CD4-positive, alpha-beta T cell treated with Interferon gamma for 1 hour (primary cell): ENCODE measurements at regions not wholly inside any gene's neighbourhood (a gene's known extent, or its start where the extent isn't known, plus 50 kb on each side); places are given as distances from the start of the nearest gene placed in this dataset.
A peak's percentile ranks its signal among the peaks of the same experiment; 100 is the strongest.

Experiments used
- DNase-seq: peaks from one replicate; pipeline ENCODE4 v3.0.0-alpha.2; 2020

DNA sequence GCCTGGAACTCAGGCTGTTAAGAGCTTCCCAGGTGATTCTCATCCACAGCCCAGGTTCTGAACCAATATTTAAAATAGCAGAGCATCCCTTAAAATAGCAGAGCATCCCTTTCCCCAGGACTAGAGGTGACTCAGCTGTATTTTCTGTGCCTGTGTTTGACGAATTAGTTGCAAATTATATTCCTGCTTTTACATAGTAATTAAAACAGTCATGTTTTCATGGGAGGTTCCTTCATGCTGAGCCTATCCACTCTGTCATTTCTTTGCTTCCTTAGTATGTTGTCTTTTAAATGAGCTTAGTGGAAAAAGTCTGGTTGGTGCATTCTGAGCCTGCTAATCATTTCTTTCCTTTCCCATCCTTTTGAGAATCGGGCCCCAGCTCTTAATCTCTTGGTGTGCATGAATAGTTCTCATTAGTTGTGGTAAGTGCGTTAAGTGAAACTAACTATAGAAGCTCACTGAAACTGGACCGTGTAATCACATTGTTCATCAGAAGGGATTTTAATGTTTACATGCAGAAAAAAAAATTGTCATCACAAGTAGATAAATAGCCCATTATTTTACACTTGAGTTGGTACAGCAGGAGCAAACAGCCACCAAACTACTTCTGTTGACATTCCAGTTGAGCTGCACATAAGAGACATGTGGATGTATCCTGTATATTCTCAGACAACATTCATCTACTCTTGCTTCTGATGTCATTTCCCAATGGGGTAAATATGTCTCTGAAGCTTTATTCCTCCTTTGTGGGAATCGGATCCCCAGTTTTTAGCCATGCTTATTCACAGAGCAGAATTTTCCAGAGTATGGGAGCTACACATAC, 596.9 kb upstream of the WWC1 start:
- no peak for DNase-seq

DNA sequence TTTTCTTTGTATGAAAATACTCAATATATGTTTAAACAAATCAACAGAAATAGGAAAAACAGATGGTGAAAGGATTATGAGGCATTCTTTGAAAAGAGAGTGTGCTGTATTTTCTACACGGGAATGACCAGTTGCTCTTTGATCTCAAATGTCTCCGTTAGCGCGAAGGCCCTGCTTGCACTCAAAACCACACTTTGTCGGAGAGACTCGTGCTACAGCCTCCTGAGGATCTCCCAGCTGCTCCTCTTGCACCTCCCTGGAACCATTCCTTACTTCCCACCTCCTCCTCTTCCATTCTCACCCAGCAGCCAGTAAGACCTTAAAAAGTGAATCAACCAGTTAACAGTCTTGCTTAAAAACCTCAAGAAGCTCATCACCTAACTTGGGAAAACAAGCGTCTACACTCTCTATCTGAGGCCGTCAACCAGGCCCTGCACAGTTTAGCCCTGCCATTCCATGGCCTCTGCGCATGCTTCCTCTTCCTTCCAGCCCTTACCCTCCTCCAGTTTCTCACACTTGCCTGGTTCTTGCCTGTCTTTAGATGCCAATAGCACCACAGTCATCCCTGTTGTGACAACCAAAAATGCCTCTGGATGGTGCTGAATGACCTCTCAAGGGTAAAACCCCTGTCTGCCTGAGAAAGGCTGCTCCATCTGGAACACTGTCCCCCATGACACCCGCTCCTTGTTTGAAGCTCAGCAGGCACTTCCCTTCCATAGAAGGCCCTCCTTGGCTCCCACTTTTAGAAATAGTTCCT, 594.7 kb upstream of the WWC1 start:
- DNase-seq, result no peak

DNA sequence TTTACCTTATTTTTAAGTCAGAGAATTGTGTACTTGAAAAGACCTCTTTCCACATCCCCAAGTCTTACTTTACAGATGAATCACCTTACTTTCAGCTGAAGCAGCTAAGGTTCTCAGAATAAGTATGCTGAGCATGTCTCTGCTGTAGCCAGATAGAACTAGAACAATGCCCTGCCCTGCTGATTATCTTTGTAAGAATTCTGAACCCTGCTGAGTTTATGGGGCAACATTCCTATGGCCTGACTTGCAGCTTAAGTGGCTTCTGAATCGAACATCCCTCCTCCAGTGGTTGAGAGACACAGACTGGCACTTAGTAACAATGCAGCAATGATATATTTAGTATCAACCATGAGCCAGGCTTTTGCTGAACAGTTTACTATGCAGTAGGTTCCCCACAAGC, 592.0 kb upstream of the WWC1 start:
- DNase-seq, result no peak

DNA sequence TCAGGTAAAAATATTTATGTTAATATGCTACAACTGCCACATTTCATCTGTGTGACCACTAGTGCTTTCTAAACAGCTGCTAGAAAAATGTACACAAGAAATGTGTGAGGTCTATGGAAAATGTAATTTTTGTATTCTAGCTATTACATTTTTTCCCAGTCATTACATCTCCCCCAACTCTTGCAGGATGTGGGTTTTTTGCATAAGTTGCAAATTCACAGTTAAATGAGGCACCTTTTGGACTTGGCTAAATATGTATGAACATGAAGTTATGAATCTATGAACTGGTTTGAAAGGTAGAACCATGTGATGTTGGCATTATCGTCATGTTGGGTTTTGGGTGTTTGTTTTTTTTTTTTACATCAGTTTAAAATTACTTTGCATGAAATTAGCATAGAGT, 590.4 kb upstream of the WWC1 start:
- DNase-seq, result no peak

DNA sequence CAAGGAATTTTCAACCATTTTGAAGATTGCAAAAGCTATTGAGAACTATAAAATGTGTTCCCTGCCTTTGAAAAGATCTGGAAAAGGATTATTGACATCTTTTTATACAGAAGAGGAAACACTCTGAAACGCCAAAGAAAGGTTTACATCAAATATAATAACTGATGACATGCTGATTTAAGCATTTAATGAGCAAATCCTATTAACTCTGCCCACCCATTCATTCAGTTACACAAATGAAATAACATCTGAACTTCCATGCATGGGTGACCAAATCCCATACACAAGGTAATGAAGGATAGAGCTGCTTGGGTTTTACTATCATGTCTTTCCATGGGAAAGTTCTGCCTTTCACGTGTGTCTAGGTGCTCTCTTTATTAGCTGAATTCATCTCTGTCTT, 589.4 kb upstream of the WWC1 start:
- no peak for DNase-seq

DNA sequence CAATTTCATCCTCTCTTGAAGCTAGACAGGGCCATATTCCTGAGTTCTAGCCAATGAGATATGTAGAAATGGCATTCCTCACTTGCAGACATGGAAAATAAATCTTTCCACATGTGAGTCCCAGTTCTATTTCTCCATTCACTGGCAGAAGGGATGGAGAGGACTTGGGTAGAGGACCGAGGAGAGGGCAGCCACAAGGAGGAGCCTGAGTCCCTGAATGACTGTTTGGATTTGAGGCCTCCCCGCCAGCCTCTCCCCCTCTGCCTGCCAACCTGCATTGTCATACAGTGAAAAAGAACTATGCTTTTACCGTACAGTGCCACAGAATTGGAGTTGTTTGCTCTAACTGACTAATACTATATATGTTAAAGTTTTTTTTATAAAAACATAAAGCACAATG, 583.0 kb upstream of the WWC1 start:
- no peak for DNase-seq

DNA sequence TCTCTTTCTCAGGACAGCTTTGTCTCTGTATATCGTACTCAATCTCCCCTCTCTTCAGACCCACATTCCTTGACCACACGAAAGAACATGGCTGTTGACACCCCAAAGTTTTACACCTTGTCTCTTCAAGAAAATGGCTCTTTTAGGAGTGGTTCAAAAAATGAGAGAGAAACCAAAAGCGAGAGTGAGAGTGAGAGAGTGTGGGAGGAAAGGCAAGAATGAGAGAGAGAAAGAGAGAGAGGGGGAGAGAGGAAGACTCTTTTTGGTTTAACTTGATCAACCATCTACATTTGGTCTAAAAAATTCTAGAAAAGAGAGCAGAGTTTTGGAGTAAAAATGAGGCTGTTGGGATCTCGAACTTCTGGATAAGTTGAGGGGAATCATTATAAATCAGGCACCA, 581.8 kb upstream of the WWC1 start:
- no peak for DNase-seq

DNA sequence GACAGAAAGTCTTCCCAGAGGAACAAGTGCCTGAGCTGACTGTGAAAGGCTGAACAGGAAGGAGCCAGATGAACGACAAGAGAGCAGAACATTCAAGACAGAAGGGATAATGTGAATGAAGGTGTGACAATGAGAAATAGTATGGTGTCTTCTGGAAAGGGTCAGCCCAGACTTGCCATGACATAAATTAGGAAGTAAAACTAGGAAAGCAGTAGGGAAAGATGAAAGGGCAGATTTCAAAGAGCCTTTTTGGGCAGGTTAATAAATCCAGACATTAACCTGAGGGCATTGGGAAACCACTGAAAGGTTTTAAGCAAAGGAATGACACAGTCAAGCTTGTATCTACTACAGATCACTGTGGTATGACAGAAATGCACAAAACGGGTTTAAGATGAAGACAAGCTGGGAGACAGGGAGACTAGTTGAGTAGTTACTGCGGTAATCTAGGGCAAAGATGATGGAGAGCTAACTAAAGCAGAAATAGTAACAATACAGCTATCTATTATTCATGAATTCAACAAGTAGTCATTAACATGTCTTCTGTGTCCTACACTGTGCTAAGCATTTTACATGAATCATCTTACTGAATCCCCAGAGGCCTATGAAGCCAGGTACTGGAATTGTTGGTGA, 580.9 kb upstream of the WWC1 start:
- no peak for DNase-seq

DNA sequence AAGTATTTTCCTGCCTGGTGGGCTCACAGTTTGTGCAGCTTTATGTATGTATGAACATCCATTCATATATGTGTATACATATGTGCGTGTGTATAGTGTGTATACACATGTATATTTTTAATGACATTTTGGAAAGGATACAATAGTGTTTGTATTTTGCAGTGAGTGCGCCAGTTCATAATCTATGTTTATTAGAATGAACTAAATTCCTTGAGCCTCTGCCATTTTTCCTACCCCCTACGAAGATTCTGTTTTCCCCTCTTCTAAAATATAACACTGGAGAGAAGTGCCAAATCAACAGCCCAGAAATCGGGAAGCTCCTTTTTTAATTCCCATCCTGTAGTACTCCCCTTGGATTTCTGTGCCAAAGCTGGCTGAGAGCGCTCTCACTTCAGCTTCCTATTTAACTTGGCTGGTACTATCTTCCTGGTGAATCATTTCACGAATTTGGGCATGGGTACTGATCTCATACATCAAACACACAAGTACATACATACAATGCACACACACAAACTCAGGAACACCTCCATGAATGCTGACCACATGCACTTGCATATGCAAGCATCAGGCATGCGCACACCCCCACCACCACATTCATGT, 578.4 kb upstream of the WWC1 start:
- DNase-seq, result no peak

DNA sequence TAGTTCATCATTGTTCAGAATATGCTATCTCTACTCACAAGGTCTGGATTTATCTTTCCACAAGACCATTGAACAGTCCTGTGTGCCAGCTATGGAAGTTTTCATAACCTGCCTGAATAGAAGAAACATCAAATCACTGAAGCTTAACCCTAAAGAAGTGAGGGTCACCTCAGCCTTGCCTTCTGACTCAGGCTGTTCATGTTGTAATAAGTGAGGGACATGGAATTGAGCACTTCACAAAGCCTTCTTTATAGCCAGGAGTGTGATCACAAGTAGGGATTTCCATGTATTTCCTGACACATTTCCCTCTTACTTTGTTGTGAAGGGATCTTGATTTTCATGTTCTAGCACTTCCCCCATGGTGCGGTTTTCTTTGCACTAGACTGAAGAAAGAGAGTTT, 577.5 kb upstream of the WWC1 start:
- DNase-seq, result no peak

DNA sequence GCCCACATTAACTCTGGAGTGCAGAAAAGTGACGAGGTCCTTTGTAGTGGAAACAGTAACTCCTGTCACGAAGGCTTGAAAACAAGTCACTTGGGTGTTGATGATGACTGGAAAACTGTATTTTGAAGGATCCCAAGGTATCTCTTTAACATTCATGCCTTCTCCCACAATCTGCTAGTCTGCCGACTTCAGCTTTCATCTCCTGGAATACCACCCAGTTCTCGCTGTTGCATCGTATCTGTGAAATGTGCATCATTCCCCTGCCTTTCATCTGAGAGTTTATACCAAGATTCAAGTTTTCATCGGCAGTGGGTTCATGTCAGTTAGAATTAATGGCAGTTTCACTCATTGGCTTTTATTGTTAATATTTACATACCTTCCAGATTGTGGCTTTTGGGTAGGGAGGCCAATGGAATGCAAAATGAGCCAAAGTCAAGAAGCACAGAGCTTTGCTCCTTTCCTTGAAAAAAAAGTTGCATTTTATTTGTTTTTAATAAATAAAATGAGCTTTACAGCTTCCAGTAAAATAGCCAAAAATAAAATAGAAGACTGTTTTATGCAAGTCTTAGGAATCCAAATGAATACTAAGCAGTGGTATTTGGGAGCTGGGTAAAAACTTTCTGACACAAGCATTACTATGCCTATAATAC, 575.2 kb upstream of the WWC1 start:
- no peak for DNase-seq

DNA sequence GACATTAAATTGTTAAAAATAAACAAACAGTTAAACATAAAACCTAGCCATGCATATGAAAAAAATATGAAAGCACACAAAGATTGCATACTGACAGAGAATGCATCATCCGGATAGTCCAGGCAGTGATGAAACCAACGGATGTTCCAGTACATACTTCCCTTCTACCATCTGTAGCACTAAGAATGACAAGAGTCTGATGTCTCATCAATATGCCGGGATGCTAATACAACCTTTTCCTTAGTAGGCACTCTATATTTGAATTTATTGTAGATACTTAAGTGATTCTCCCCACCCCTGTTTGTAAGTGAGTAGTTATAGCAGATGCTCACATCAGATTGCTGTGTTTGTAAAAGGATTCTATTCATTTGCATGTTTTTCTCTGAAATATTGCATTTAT, 571.2 kb upstream of the WWC1 start:
- DNase-seq, result no peak

DNA sequence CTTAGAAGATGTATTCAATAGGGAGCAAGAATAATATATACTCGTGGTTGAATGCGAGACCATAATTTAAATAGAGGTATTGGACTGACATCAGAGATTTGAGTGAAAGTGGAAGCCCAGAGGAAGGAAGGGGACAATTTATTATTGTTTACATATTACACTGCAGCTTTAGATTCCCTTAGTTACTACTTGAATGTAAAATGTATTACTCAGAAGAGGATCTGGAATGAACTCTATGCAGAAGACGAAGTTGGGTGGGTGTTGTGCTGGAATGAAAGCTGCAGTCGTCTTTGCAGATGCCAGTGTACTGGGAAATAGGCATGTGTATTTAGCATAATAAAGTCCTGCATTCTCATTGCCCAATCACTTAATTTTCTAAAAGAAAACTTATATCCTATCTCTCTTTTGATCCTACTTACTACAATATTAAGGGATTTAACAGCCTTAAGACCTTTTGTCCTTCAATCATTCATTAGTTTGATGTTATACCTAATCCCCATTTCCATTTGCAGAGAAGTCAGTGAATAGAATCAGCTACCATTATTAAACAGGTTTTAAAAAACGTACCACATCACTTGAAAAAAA, 570.7 kb upstream of the WWC1 start:
- DNase-seq, result no peak

DNA sequence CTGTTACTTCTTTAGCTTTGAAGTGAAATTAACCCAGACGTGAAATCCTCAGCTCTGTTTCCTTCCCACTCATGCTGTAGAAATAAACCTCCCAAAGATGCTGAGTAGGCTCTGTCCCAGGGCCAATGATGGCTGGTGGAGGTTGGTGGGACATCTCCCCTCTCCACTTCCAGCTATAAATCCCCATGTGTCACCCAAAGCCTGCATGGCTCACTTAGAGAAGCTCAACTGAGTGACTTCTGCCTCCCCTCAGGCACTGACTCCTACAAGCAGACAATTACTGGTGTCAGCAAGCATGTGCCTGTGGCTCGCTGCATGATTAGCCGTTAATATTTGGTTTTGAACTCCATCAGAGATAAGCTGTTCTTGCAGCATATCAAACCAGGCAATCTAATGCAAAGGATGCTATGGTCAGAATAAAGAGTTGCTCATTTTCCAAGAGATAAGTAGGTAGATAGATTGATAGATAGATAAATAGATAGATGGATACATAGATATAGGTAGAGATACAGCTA, 569.5 kb upstream of the WWC1 start:
- DNase-seq, result no peak

DNA sequence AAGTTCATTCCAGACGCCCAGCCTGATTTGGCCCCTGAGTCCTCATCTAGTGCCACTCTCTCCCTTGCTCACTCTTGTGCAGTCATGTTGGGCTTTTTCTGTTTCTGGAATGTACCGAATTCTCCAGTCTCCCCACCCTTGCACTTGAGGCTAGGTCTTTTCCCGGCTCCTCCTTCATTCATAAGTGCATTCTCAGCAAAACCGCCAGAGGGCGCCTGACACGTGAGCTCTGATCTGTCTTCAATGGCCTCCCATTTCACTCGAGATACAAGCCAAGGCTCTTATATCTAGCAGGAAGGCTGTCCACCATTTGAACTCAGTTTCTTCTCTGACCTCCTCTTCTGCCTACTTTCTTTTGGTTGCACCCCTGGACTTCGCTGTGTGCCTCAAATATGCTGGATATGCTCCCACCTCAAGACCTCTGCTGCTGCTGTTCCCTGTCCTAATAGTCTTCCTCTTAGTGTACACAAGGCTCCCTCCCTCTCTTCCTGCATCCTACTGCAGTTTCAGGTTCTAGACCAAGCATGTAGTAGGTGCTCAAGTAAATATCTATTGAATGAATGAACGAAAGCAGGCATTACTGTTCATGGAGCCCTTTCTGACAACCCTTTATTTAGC, 568.1 kb upstream of the WWC1 start:
- DNase-seq, result peak; percentile 29

DNA sequence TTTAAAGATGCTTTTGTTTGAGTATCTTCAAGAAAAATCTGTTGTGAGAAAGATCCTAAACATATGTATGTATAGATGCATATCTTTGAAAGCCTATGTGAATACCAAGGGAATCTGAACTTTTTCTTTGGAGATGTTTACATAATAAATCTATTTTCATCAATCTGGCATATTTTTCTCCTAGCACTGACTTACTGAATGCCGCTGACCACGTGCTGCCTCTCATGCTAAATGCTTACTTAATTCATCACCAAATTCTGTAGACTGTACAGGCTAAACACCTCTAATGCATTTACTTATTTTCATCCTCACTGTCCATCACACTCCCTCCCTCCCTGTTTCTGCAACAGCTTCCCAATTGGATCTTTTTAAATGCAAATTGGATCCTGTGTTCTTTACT, 566.2 kb upstream of the WWC1 start:
- DNase-seq, result no peak

DNA sequence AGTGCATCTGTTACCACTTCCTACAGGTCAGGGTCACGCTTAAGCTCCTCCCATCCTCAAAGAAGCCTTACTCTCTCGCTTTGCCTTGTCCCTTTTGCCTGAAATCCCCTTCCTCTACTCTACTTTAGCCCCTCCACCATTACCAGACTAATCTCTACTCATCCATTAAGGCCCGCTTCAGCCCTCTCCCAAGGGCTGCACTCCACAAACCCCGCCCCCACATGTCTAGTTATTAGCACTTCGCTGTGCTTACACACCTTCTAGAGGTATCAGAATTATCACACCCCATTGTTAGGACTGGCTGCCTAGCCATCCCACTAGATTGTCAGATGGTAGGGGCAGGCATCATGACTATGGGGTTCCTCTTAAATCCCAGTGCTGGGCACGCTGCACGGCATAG, 565.7 kb upstream of the WWC1 start:
- no peak for DNase-seq

DNA sequence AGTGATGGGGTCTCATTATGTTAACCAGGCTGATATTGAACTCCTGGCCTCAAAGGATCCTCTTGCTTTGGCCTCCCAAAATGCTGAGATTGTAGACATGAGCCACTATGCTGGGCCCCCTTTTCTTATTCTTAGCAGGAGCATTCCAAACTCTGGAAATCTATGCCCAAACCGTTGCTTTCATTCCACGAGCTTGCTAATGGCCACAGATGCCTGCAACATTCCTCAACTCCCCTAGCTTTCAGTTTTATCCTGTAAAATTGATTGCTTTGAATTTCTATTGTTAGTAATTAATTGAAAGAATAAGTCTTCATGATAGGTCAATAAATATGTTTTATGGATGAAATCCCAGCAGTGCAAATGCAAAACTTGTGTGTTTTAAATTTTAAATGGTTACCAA, 564.8 kb upstream of the WWC1 start:
- DNase-seq, result no peak

DNA sequence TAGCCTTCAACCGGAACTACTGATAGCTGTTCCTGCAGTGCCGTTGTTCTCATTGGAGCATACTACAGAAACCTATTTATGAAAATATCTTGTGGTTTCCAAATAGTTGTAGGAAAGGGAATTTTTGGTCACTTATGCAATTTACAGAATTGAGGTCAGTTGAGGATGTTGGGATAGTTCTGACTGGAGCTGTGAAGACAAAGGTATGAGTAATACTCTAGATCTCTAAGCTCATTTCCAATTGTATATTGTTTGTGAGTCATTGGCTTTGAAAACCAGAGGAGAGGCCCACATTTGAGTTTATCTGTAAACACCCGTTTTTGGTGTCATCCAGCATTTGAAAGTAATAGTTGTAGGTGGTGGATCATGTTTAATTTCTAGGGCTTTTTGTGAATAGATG, 561.3 kb upstream of the WWC1 start:
- no peak for DNase-seq

DNA sequence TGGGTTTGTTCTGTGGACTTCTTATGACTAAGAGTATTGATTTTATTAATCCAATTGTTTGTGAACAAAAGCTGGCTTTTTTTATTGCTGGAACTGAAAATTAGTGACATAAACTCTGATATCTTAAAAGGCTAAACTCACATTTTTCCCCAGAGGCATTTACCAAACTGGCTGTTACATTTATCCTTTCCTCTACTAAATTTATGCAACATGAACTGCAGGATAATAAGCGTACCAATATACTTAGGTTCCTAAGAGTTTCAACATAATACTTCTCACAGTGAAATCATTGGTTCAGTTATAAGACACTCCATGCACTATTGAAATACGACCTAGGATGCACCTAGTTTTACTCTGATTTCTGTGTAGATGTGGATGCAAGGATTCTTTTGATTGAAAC, 560.8 kb upstream of the WWC1 start:
- DNase-seq, result no peak

DNA sequence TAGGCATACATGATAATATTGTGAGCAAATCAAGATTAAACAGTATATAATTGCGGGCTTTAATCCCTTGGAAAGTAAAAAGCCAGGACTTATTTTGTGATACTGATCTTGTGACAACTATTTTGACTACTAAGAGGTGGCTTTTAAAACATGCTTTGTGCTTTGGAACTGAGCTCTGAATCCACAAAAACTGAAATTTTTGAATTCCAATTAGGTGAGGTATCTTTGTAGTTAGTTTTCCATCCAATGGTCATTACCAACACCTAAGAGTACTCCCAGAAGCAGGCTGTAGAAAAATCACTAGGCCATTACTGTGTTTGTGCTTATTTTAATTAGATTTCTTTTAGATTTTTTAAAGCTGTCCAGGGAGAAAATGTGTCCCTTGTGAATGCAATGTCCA, 559.5 kb upstream of the WWC1 start:
- DNase-seq, result no peak

DNA sequence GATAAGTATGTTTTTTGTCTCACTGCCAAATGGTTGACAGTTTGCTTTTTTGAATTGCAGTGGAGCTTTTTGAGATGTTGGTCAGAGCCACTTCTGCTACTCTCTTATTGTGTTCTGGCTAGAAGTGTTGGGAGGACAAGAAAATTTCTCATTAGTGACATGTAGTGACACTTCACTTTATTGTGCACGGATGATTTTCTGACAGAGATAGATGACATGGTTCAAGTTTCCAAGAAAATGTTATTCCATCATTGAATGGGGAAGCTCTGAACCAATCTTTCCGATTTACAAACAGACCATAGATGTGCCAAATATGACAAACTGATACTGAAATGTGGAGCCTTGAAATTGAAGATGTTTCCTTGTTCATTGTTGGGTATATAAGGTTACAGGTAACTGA, 558.9 kb upstream of the WWC1 start:
- DNase-seq, result no peak
